HG02623 (cell line): ENCODE measurements at regions not wholly inside any gene's neighbourhood (a gene's known extent, or its start where the extent isn't known, plus 50 kb on each side); places are given as distances from the start of the nearest gene placed in this dataset.

Experiments used
- ATAC-seq: cut with Tn5 transposase; IDR thresholded peaks from one replicate; pipeline ENCODE4 v1.9.1; 2021; ENCODE audit warnings: moderate library complexity; ENCODE audit not compliant: unreplicated experiment

GRCh38 chr12:22740656-22741355 lies 115.8 kb downstream of the ETNK1 start:
- ATAC-seq: no peak

DNA sequence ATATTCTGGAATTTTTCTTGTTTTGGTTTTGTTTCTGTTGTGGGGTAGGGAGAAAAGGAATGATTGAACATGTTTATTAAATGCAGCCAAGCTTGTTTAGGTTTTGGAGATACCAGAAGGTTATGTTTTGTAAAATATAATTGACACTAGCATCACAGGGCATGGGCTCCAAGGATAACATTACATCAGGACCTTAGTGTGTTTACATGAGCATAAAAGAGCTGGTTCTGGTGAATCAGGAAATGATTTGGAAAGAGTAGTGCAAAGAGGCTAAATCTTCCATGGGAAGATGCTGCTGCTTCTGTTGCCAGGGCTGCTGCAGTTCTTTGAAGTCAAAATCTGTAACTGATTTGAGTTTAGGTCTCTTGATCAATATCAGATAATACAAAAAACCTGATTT lies 118.7 kb downstream of the ETNK1 start:
- ATAC-seq: no peak

DNA sequence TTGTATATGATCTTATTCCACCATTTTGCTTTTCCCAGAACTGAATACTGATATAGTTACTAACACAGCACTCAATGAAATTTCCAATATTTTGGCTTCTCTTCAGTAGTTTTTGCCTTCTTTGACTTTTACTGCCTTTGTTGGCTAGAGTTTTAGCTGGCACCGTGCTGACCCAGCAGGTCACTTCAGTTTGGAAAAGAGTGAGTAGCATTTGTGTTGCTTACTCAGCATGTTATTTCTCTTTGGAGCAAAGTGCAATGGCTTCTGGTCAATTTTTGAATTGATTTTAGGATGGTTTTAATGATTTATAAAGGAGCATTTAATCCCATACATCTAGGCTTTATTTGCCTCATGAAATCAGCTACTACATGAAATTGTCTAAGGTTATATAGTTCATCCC lies 119.2 kb downstream of the ETNK1 start:
- no peak for ATAC-seq

GRCh38 chr12:22746720-22747119 lies 121.7 kb downstream of the ETNK1 start:
- no peak for ATAC-seq

- no peak for ATAC-seq
These were observed 130.7 kb downstream of the ETNK1 start for GRCh38 chr12:22755629-22756028.

DNA sequence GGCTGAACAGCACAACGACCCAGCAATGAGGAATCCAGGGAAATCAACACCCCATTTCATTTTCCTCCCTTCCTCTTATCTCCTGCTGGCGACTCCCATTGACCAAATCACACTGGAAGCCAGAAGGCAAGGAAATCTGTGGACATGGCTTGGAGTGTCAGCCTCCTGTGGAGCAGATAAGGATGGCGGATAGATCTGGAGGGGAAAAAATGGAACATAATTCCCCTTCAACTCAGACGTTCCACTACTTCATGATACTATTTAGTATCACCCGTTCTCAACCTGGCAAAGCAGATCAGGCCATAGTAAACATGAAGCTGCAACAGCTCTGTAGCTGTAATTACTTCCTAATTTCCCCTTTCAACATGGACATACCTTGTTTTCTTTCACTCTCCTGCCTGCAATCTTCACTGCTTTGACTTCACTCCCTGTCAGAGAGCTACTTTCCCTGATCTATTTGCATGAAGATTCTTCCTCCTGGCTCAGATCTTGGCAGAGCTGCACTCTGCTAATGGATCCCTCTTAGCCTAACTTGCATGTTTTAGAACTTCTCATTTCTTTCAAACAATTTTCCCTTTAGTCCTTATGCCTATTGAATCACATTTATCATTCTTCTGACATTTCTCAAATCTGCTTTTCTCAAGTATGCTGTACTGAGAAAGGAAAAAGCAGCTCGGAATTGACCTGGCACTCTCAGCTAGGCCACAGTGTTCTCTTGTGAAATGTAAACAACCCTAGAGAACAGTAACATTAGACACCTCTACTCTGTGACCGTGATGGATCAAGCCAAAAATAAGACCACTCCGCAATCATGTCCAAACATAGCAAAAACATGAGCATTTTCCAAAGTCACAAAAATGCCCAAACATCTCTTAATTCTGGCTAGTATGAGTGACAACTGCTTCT lies 135.1 kb downstream of the ETNK1 start:
- no peak for ATAC-seq

DNA sequence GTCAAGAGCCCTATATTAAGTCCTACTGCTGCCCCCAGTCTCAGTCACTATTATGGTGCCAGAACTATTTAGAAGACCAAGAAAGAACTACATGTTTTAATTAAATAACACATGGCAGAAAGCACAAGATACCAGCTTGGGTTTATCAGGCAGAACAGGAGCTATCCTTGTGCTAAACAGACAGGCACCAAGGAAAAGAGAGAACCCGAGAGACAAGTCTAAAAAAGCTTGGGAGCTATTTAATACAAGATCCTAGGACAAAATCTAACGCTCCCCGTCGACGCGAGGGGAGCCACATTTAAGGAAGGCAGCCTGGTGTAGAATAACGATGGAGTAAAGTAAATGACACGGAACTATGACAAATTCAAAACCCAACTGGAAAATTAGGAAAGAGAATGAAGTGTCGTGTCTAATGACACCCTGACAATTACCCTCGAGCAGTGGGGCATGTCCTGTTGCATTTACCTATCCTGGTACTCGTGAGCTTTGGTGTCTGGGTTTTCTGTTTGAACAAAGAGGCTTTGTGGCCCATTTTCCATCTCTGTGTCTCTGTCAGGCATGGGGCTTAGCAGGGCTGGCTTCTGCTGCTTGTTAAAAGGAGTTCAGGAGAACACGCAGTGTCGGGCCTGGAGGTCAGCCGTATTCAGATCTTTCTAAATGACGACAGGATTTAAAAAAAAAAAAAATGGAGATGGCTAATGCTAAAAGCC lies 140.6 kb downstream of the ETNK1 start:
- no peak for ATAC-seq

DNA sequence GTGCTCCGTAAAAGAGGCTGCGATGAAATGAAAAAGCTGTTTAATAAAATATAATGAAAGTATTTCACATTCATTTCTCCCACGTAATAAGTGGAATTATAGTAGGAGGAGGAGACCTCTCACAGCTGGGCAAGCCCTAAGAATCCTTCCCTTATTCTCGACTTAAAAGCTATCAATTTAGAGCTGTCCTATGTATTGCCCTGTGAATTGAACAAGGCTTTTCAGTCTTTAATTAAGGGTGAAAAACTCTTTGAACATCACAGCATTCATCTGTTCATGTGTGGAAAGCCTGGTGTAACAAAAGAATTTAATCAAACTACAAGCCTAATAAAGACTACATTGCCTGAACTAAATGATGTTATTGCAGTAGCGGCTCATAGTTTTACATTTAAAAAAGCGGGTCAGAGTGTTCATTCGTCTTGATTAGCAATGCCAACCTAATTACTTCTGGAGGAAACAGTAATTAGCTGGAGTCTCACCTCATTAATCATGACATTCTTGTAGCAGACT lies 142.0 kb downstream of the ETNK1 start:
- ATAC-seq: no peak

DNA sequence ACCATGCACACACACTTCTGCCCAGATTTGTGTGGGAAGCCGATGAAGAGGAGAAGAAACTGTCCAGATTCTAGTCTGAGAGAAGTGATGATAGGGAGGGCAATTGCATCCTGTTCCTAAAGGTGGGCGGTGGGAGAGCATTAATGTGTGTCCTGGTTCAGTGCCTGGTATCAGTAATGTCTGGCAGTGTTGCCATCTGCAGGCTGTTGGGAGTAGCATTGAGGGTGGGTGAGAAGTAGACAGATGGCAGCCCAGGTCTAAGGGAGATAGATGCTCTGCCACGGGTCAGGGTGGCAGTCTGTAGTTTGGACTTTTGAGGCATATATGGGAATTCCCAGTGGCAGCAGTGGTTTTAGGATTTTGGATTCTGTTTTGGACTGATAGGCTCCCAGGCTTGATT lies 156.4 kb downstream of the ETNK1 start:
- ATAC-seq: no peak

GRCh38 chr12:22787557-22787956 lies 162.6 kb downstream of the ETNK1 start:
- ATAC-seq: no peak

DNA sequence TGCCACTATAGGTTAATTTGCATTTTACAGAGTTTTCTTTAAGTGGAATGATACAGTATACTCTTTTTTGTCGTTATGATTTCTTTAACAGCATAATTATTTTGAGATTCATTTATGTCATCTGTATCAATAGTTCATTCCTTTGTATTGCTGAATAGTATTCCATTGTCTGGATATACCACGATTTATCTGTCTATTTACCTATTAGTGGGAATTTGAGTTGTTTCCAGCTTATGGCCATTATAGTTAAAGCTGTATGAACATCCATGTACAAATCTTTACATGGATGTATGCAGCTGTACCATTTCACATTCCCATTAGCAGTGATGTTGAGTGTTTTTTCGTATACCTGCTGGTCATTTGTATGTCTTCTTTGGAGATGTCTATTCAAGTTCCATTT lies 163.9 kb downstream of the ETNK1 start:
- ATAC-seq: no peak

DNA sequence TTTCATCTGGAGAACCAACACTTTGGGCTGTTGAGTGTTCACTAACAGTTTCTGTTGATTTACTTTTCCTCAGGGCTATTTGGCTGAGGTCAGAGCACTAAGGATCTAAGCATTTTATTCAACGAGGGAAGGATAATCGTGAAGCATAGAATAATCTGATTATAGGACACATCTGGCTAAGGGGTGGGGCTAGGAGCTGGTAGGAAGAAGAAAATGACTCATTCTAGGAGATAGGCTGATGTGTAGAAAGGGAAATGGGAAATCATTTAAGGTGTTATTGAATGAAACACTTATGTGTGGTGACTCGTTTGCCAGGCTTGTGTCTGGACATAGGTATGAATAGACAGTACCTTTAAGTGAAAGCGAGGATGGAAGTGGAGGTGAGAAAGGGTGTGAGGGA lies 167.2 kb downstream of the ETNK1 start:
- ATAC-seq: no peak

GRCh38 chr12:22794017-22794416 lies 169.0 kb downstream of the ETNK1 start:
- ATAC-seq: no peak

DNA sequence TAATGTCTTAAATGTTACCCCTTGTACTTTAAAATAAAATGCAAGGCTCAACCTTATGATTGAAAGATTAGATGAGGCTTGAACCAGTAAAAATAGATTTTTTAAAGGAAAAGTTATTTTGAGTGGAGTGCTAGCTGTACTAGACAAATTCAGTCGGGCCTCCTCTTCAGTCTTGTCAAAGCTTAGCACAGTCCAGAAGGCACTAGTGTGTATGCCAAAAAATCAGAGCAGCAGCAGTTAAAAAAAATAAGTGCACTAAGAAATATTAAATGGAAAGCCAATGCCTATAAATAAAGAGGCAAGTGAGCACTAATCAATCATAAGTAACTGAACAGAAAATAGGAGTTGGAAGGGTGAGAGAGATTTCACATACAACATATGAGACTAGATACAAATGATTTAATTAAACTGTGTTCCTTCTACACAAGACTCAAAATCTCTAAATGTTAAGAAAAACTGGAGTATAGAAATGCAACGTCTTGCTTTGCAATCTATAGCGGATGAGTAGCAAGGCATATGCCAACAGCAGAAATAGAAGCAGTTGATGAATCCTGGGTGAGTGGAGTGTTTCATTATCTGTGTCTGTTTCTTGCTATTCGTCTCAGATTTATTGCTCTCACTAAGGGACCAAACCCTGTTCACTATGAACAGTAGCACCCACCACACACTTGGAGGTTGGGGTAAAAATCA lies 172.1 kb downstream of the ETNK1 start:
- no peak for ATAC-seq

DNA sequence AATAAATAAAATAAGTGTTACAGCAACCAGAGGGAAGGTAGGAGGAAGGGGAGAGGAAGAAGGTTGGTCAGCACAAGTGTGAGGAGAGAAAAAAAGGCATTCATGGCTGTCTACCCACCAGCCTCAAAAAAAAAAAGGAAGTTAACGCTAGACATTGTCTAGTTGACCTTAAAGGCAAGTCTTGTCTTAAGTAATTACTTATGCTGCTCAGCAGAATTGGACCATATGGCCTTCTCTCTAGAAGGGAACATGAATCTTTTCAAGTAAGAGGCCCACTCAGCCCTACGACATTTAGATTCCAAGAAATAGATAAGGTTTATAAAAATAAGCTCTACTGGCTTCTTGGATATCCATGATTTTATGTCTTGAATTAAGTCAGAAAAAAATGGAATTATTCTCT lies 172.7 kb downstream of the ETNK1 start:
- ATAC-seq: no peak

DNA sequence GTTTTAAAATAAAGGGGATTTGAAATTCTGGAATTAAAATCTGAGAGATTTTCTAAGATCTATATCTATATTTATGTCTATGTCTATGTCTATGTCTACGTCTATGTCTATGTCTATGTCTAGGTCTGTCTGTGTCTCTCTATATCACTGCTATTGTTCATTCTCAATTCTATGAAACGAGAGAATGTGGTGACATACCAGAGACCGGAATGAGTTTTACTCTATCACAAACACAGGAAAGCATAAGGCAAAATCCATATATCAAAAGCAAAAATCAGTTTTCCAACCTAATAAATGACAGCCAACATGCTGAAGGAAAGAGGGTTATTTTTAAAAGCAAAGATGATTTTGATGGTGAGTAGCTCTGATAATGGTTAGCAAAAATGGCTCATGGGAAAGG lies 173.1 kb downstream of the ETNK1 start:
- ATAC-seq: no peak

GRCh38 chr12:22799503-22799902 lies 174.5 kb downstream of the ETNK1 start:
- no peak for ATAC-seq

- no peak for ATAC-seq
These were observed 175.4 kb downstream of the ETNK1 start for GRCh38 chr12:22800332-22800731.

- ATAC-seq: no peak
These were observed 178.1 kb downstream of the ETNK1 start for GRCh38 chr12:22802883-22803630.

DNA sequence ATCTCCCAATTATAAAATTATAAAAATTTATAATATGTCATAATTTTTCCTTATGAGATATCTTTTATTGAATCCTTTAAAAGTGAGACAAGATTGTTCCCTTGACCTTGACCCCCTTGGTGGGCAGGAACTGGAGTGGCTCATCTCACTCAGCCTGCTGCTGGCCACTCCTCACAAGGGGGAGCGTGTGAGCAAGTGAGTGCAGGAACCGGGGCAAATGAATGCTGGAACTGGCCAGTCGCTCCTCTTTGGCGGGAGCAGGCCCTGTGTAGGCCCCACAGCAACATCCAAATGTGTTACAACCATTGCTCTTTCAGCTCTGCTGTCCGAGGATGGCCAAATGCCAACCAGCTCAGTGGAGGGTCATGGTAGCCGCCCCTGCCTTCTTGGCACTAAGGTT lies 178.8 kb downstream of the ETNK1 start:
- ATAC-seq: no peak
